ENCODE measurements at regions not wholly inside any gene's neighbourhood (a gene's known extent, or its start where the extent isn't known, plus 50 kb on each side); places are given as distances from the start of the nearest gene placed in this dataset.

DNA sequence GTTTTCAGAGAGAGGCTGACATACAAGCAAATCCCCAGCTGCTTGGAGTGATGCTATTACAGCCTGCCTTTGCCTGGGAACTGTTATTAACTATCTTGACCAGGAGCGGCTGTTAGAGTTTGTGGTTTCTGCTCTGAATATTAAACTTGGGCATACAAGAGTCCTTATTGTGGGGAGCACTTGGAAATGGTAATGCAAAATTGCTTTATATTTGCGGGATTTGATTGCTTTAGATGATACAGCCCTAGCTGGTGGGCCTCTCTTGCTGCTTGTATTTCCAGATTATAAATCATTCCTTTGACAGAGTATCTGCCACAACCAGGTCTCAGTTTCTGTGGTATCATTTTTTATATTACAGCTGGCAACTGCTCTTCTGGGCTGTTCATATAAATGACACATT is 101.9 kb upstream of the FAM204A start:
- H3K4me1 Mint-ChIP-seq = no peaks in the 10 kb centered on the region
- TF ChIP-seq, protein P1, sequence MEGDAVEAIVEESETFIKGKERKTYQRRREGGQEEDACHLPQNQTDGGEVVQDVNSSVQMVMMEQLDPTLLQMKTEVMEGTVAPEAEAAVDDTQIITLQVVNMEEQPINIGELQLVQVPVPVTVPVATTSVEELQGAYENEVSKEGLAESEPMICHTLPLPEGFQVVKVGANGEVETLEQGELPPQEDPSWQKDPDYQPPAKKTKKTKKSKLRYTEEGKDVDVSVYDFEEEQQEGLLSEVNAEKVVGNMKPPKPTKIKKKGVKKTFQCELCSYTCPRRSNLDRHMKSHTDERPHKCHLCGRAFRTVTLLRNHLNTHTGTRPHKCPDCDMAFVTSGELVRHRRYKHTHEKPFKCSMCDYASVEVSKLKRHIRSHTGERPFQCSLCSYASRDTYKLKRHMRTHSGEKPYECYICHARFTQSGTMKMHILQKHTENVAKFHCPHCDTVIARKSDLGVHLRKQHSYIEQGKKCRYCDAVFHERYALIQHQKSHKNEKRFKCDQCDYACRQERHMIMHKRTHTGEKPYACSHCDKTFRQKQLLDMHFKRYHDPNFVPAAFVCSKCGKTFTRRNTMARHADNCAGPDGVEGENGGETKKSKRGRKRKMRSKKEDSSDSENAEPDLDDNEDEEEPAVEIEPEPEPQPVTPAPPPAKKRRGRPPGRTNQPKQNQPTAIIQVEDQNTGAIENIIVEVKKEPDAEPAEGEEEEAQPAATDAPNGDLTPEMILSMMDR (conservative IDR thresholded peaks at IDR 0.05) = no peak

More for the DNA sequence above, 101.9 kb upstream of the FAM204A start:
- no peak overlapping the region for H3K4ac ChIP-seq (ENCODE audit: low read depth, low read length)
- no peak overlapping the region for H3K56ac ChIP-seq (ENCODE audit: insufficient read length, low read depth, low read length)
- no peak overlapping the region for H3T11ph ChIP-seq (ENCODE audit: low read length)
- H2BK15ac ChIP-seq (ENCODE audit: low read depth, low read length) = no peak overlapping the region
- H3K4me3 Mint-ChIP-seq = no peak overlapping the region
- H3K27me3 ChIP-seq (ENCODE audit: insufficient read depth, low read length) = no peaks in the 10 kb centered on the region
- H4K8ac ChIP-seq (replicated peaks; ENCODE audit: insufficient read length, low read depth, low read length) = no peak overlapping the region
- H4K91ac ChIP-seq (ENCODE audit: insufficient read length, low read depth, low read length) = no peak overlapping the region
- no peak overlapping the region for H2BK12ac ChIP-seq (ENCODE audit: insufficient read length, low read depth, low read length)
- no peaks in the 10 kb centered on the region for H4K20me1 ChIP-seq (ENCODE audit: control insufficient read depth, insufficient read depth, insufficient read length)
- no peaks in the 10 kb centered on the region for H3K4me1 ChIP-seq (ENCODE audit: insufficient read depth, low read length)
- H4K5ac ChIP-seq (ENCODE audit: insufficient read length, low read depth, low read length) = no peak overlapping the region
- H3K14ac ChIP-seq (ENCODE audit: insufficient read depth, low read length) = no peak overlapping the region
- no peaks in the 10 kb centered on the region; a peak in 1 of 7 replicates for H3K36me3 Mint-ChIP-seq (ENCODE audit: insufficient read depth in 1 of 3, low read depth in 3 of 3)
- no peak overlapping the region for H2AK5ac ChIP-seq (ENCODE audit: insufficient read length, low read length)
- WGBS (ENCODE audit: extremely low coverage, insufficient read length, low lambda C conversion rate) = no CpG with 5 or more reads among the region's 2 CpGs
- H3K27ac Mint-ChIP-seq = no peak overlapping the region
- peaks cover 18% of the 10 kb centered on the region for H3K27me3 Mint-ChIP-seq (ENCODE audit: low read depth)
- H2BK5ac ChIP-seq (ENCODE audit: insufficient read length, low read length) = no peak overlapping the region
- H3K18ac ChIP-seq (ENCODE audit: insufficient read length, low read depth, low read length) = no peak overlapping the region
- no peak overlapping the region for H3K4me2 ChIP-seq (ENCODE audit: insufficient read depth, insufficient read length, low read length)
- no peak for DNase-seq
- H3K23ac ChIP-seq (ENCODE audit: insufficient read length, low read depth, low read length) = no peak overlapping the region
- no peak overlapping the region for H3K9ac ChIP-seq (ENCODE audit: extremely low read depth, insufficient read length, low read length)
- no peaks in the 10 kb centered on the region for H3K23me2 ChIP-seq (ENCODE audit: insufficient read length, low read depth, low read length, poor library complexity, severe bottlenecking)
- no peaks in the 10 kb centered on the region for H3K9me3 ChIP-seq (ENCODE audit: control insufficient read depth, low read depth, low read length)
- H3K79me1 ChIP-seq (ENCODE audit: insufficient read depth, low read depth, low read length, poor library complexity, severe bottlenecking) = no peaks in the 10 kb centered on the region
- H3K79me2 ChIP-seq (ENCODE audit: insufficient read depth, low read length) = no peaks in the 10 kb centered on the region
- no peaks in the 10 kb centered on the region for H3K9me3 Mint-ChIP-seq
- no peak overlapping the region for H2BK120ac ChIP-seq (ENCODE audit: low read depth, low read length, poor library complexity, severe bottlenecking)
- H2AFZ ChIP-seq (ENCODE audit: low read length) = no peak overlapping the region
- no peak overlapping the region for H2BK20ac ChIP-seq (ENCODE audit: low read depth, low read length, poor library complexity, severe bottlenecking)
- no peak overlapping the region for H3K27ac ChIP-seq (ENCODE audit: insufficient read length, low read depth, low read length)
